Astrocyte (in vitro differentiated cells and primary cell): ENCODE measurements at regions not wholly inside any gene's neighbourhood (a gene's known extent, or its start where the extent isn't known, plus 50 kb on each side); places are given as distances from the start of the nearest gene placed in this dataset.

Experiments
- DNase-seq: peaks from one replicate; pipeline ENCODE4 v3.0.0-alpha.2; 2010; ENCODE audit warnings: low read depth
- FAIRE-seq: peaks from 2 replicates; lab custom pipeline; 2011; peaks lifted over from hg19 to GRCh38; lab: Jason Lieb, UNC
- H2AFZ ChIP-seq: 2 replicates; pipeline ENCODE4 v1.6.0; 2012; ENCODE audit warnings: low read depth, low read length, inconsistent platforms
- H3K27ac ChIP-seq: 2 replicates; pipeline ENCODE4 v1.5.1; 2011; ENCODE audit warnings: low read depth, low read length, inconsistent platforms
- H3K27me3 ChIP-seq: 2 replicates; pipeline ENCODE4 v1.6.0; 2011; ENCODE audit warnings: low read length, inconsistent platforms; ENCODE audit not compliant: insufficient read depth
- H3K36me3 ChIP-seq: 2 replicates; pipeline ENCODE4 v1.5.1; 2011; ENCODE audit warnings: low read length, inconsistent platforms; ENCODE audit not compliant: insufficient read depth
- H3K4me1 ChIP-seq: 2 replicates; pipeline ENCODE4 v1.5.1; 2011; ENCODE audit warnings: low read length, inconsistent platforms; ENCODE audit not compliant: insufficient read depth
- H3K4me2 ChIP-seq: 2 replicates; pipeline ENCODE4 v1.6.0; 2012; ENCODE audit warnings: low read length, inconsistent platforms
- H3K4me3 ChIP-seq: 2 replicates; pipeline ENCODE4 v1.5.1; 2011; ENCODE audit warnings: low read depth, mild to moderate bottlenecking, low read length, inconsistent platforms; ENCODE audit not compliant: insufficient read depth
- H3K79me2 ChIP-seq: 2 replicates; pipeline ENCODE4 v1.6.0; 2012; ENCODE audit warnings: mild to moderate bottlenecking, low read length, inconsistent platforms; ENCODE audit not compliant: insufficient read depth
- H3K9ac ChIP-seq: 2 replicates; pipeline ENCODE4 v1.6.0; 2012; ENCODE audit warnings: mild to moderate bottlenecking, low read length, inconsistent platforms
- H3K9me3 ChIP-seq: 2 replicates; pipeline ENCODE4 v1.5.1; 2012; ENCODE audit warnings: low read depth, mild to moderate bottlenecking, low read length, inconsistent platforms; ENCODE audit not compliant: insufficient read depth
- H4K20me1 ChIP-seq: 2 replicates; pipeline ENCODE4 v1.6.0; 2012; ENCODE audit warnings: low read length, inconsistent platforms; ENCODE audit not compliant: insufficient read depth
- H3K27ac Mint-ChIP-seq: one replicate; pipeline ENCODE4 v1.8.0; 2021; ENCODE audit warnings: mild to moderate bottlenecking, mixed read lengths; ENCODE audit not compliant: unreplicated experiment
- H3K27me3 Mint-ChIP-seq: one replicate; pipeline ENCODE4 v1.8.0; 2021; ENCODE audit warnings: low read depth, mixed read lengths; ENCODE audit not compliant: unreplicated experiment
- H3K36me3 Mint-ChIP-seq: one replicate; pipeline ENCODE4 v1.8.0; 2021; ENCODE audit warnings: low read depth, mixed read lengths; ENCODE audit not compliant: unreplicated experiment
- H3K4me1 Mint-ChIP-seq: one replicate; pipeline ENCODE4 v1.8.0; 2021; ENCODE audit warnings: low read depth, mixed read lengths; ENCODE audit not compliant: unreplicated experiment
- H3K4me3 Mint-ChIP-seq: one replicate; pipeline ENCODE4 v1.8.0; 2021; ENCODE audit warnings: mild to moderate bottlenecking, moderate library complexity, mixed read lengths; ENCODE audit not compliant: unreplicated experiment
- H3K9me3 Mint-ChIP-seq: one replicate; pipeline ENCODE4 v1.8.0; 2021; ENCODE audit warnings: mild to moderate bottlenecking, mixed read lengths; ENCODE audit not compliant: unreplicated experiment
- EZH2 ChIP-seq: IDR thresholded peaks from 2 replicates; pipeline ENCODE4 v1.6.1; 2012; ENCODE audit warnings: mild to moderate bottlenecking, low read length, inconsistent platforms; ENCODE audit not compliant: insufficient read depth
- TF ChIP-seq, protein P1 (sequence below): IDR thresholded peaks from 2 replicates; pipeline ENCODE4 v1.5.1; 2011; ENCODE audit warnings: low read depth, mild to moderate bottlenecking, inconsistent platforms, low read length, moderate library complexity; ENCODE audit not compliant: insufficient read depth

GRCh38 chr17:79224903-79225302, 150.3 kb downstream of the ENGASE start:
- H3K4me1 Mint-ChIP-seq = peaks cover 5% of the 10 kb centered on the region
- peaks cover 1% of the 10 kb centered on the region for H3K9me3 Mint-ChIP-seq
- Histone ChIP-seq H3K36me3 (no peaks in the 10 kb centered on the region), H3K27me3 (peaks cover 12% of the 10 kb centered on the region), H3K4me1 (no peaks in the 10 kb centered on the region), H3K4me2 (no peak overlapping the region), H3K9ac (no peak overlapping the region), H2AFZ (no peak overlapping the region), H4K20me1 (no peaks in the 10 kb centered on the region), H3K4me3 (no peak overlapping the region), H3K27ac (no peak overlapping the region), H3K9me3 (no peaks in the 10 kb centered on the region), H3K79me2 (no peaks in the 10 kb centered on the region)
- FAIRE-seq = no peak
- TF ChIP-seq EZH2 = no peak
- TF ChIP-seq, protein P1, sequence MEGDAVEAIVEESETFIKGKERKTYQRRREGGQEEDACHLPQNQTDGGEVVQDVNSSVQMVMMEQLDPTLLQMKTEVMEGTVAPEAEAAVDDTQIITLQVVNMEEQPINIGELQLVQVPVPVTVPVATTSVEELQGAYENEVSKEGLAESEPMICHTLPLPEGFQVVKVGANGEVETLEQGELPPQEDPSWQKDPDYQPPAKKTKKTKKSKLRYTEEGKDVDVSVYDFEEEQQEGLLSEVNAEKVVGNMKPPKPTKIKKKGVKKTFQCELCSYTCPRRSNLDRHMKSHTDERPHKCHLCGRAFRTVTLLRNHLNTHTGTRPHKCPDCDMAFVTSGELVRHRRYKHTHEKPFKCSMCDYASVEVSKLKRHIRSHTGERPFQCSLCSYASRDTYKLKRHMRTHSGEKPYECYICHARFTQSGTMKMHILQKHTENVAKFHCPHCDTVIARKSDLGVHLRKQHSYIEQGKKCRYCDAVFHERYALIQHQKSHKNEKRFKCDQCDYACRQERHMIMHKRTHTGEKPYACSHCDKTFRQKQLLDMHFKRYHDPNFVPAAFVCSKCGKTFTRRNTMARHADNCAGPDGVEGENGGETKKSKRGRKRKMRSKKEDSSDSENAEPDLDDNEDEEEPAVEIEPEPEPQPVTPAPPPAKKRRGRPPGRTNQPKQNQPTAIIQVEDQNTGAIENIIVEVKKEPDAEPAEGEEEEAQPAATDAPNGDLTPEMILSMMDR = no peak
- H3K36me3 Mint-ChIP-seq = peaks cover 5% of the 10 kb centered on the region
- no peak overlapping the region for H3K4me3 Mint-ChIP-seq
- H3K27ac Mint-ChIP-seq = no peak overlapping the region
- no peak for DNase-seq
- H3K27me3 Mint-ChIP-seq = peaks cover 58% of the 10 kb centered on the region

GRCh38 chr17:79224476-79224875, 149.9 kb downstream of the ENGASE start:
- no peak overlapping the region for H3K9ac ChIP-seq
- H2AFZ ChIP-seq = no peak overlapping the region
- H3K4me2 ChIP-seq = no peak overlapping the region
- no peaks in the 10 kb centered on the region for H4K20me1 ChIP-seq
- no peaks in the 10 kb centered on the region for H3K79me2 ChIP-seq
- Mint-ChIP-seq H3K9me3 (peaks cover 1% of the 10 kb centered on the region), H3K4me3 (no peak overlapping the region), H3K4me1 (peaks cover 5% of the 10 kb centered on the region), H3K27ac (no peak overlapping the region), H3K27me3 (peaks cover 58% of the 10 kb centered on the region), H3K36me3 (peaks cover 5% of the 10 kb centered on the region)
- no peak for FAIRE-seq
- no peak for TF ChIP-seq EZH2
- TF ChIP-seq, protein P1 = no peak
- H3K4me1 ChIP-seq = no peaks in the 10 kb centered on the region
- no peaks in the 10 kb centered on the region for H3K36me3 ChIP-seq
- peaks cover 12% of the 10 kb centered on the region for H3K27me3 ChIP-seq
- no peak for DNase-seq
- H3K4me3 ChIP-seq = no peak overlapping the region
- no peaks in the 10 kb centered on the region for H3K9me3 ChIP-seq
- H3K27ac ChIP-seq = no peak overlapping the region

DNA sequence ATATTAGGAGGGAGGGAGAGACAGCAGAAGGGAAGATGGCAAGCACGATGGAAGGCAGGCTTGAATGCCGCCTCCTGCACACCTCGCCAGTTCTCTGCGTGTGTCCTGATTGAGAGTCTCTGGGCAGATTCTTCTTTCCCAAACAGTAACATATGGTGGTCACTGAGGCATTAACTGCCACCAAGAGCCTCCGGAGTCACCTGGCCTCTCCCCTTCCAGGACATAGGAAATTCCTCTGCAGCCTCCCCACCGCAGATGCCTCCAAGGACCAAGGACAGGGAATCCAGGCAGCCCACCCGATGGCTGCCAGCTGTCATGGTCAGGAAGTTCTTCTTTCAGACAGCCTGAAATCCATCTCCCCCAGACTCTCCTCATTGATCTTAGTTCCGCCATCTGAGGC, 149.3 kb downstream of the ENGASE start:
- Histone ChIP-seq H3K4me1 (no peaks in the 10 kb centered on the region), H3K27ac (no peak overlapping the region), H3K4me2 (no peak overlapping the region), H3K9me3 (no peaks in the 10 kb centered on the region), H3K79me2 (no peaks in the 10 kb centered on the region), H3K4me3 (no peak overlapping the region), H3K9ac (no peak overlapping the region), H3K36me3 (no peaks in the 10 kb centered on the region), H3K27me3 (peaks cover 15% of the 10 kb centered on the region), H2AFZ (no peak overlapping the region), H4K20me1 (no peaks in the 10 kb centered on the region)
- H3K4me3 Mint-ChIP-seq = no peak overlapping the region
- H3K27ac Mint-ChIP-seq = no peak overlapping the region
- peaks cover 5% of the 10 kb centered on the region for H3K4me1 Mint-ChIP-seq
- TF ChIP-seq EZH2 = no peak
- TF ChIP-seq, protein P1 = no peak
- peaks cover 62% of the 10 kb centered on the region for H3K27me3 Mint-ChIP-seq
- DNase-seq = no peak
- peaks cover 1% of the 10 kb centered on the region for H3K9me3 Mint-ChIP-seq
- FAIRE-seq = no peak
- H3K36me3 Mint-ChIP-seq = peaks cover 5% of the 10 kb centered on the region
